ENCODE measurements at regions not wholly inside any gene's neighbourhood (a gene's known extent, or its start where the extent isn't known, plus 50 kb on each side); places are given as distances from the start of the nearest gene placed in this dataset.

- no peak for DNase-seq (ENCODE audit: low read depth)
Observed at GRCh38 chr6:79776076-79776475, 144.9 kb downstream of the SH3BGRL2 start.

DNA sequence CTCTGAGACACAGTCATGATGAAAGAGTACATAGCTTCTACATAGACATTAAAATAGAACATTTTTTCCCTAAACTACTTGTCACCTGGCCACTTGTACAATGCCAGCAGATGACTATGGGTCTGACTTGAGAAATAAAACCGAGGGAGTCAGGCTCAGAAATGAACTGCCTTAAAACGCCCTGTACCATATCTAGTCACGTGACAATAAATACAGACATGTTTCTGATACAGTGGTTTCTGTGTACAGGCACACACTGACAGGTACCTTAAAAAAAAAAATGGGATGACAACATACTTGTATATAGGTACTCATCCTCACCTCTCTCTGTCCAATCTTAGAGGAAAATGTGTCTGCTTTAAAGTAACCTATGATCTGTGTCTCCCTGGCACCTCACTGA lies 144.1 kb downstream of the SH3BGRL2 start:
- DNase-seq (ENCODE audit: low read depth): no peak

DNA sequence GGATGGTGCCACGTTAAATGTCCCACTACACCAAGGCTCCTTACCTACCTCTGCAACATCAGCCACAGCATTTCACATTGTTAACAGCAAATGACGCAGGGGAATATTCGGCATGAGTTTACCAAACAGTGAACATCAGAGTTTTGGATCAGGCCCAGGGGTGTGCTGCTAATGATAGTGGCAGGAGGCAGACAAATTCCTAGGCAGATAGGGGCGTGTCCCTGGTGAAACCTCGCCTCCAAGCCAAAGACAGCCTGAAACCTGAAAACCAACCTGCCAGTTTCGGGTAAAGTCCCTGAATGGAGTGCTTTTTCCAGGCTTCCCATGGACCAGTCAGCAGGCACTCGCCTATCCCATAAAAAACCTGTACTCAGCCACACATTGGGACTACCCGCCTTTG lies 133.6 kb downstream of the SH3BGRL2 start:
- DNase-seq (ENCODE audit: low read depth): no peak

DNA sequence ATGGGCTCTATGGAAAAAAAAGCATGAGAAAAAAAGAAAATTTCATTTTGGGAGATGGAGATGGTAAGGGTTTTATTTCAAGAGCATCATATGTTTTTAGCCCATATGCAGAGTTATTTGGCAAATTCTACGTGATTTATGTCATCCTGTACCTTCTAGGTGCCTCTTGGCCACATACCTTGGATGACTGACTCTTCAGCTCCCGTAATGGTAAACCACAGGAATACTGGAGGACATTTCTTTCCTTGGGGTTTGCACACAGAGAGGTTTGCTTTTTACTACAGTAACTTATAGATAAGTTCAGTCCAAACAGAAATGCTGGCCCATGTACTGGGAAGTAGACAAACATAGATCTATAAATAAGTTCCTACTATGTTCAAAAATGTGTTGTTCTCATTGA lies 132.2 kb downstream of the SH3BGRL2 start:
- DNase-seq (ENCODE audit: low read depth): no peak

- DNase-seq (ENCODE audit: low read depth): no peak
Observed at GRCh38 chr6:79762370-79762769, 131.2 kb downstream of the SH3BGRL2 start.

DNA sequence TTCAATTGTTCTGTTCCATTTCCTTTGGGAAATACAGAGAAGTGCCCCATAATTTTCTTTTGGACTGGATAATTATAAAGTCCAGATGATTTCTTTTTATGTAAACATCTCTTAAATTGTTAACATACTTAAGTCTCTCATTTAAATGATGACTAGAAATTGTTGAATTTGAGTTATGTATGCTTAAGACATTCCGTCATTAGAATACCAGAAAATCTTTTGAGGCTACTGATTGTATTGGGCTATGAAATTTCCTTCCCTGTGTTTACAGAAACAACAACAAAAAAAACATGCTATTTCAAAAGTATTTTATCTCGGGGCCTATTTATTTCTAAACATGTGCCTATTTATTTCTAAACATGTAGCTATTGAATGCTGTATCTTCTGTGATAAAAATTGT lies 125.4 kb downstream of the SH3BGRL2 start:
- DNase-seq (ENCODE audit: low read depth): no peak

GRCh38 chr6:79755967-79756366 lies 124.8 kb downstream of the SH3BGRL2 start:
- DNase-seq (ENCODE audit: low read depth): no peak
